ENCODE measurements at regions not wholly inside any gene's neighbourhood (a gene's known extent, or its start where the extent isn't known, plus 50 kb on each side); places are given as distances from the start of the nearest gene placed in this dataset.

- H3K4me1 ChIP-seq = peaks cover 0 to 16% (median 0%) of the 10 kb centered on the region in 3 donors
- no peaks in the 10 kb centered on the region for H3K27me3 ChIP-seq
- 69 to 95% methylated on average over 10 of the region's 10 CpGs for WGBS, 2 donors
- H3K27ac ChIP-seq = no peak overlapping the region
- no peak overlapping the region for H3K4me3 ChIP-seq
- no peaks in the 10 kb centered on the region for H3K36me3 ChIP-seq
- TF ChIP-seq CTCF (IDR thresholded peaks at IDR 0.05) = no peak
- TF ChIP-seq POLR2A (IDR thresholded peaks at IDR 0.05) = no peak
- H3K9me3 ChIP-seq = no peaks in the 10 kb centered on the region
- intact Hi-C loops (cut with DNase I) = loop anchor here (10.0 kb wide), 1 partner anchor 406 kb away; no protein-coding TSS in a partner anchor
- DNase-seq = no peak
Observed at GRCh38 chr12:93970900-93971688, 177.3 kb upstream of the PLXNC1 start.

- 56 to 76% methylated on average over 8 of the region's 8 CpGs for WGBS, 2 donors
- intact Hi-C loops (cut with DNase I) = loop anchor here (10.0 kb wide), 1 partner anchor 408 kb away; no protein-coding TSS in a partner anchor
- Histone ChIP-seq H3K4me3 (no peak overlapping the region), H3K4me1 (peaks cover 0 to 16% (median 0%) of the 10 kb centered on the region in 3 donors), H3K36me3 (no peaks in the 10 kb centered on the region), H3K27ac (no peak overlapping the region), H3K27me3 (no peaks in the 10 kb centered on the region), H3K9me3 (no peaks in the 10 kb centered on the region)
- DNase-seq = no peak
- no peak for TF ChIP-seq CTCF (IDR thresholded peaks at IDR 0.05)
- no peak for TF ChIP-seq POLR2A (IDR thresholded peaks at IDR 0.05)
Observed at GRCh38 chr12:93972411-93973208, 175.8 kb upstream of the PLXNC1 start.

GRCh38 chr12:93974252-93974651 lies 174.1 kb upstream of the PLXNC1 start:
- intact Hi-C loops (cut with DNase I) = loop anchor here (10.0 kb wide), 1 partner anchor 409 kb away; no protein-coding TSS in a partner anchor
- Histone ChIP-seq H3K27me3 (no peaks in the 10 kb centered on the region), H3K27ac (no peak overlapping the region), H3K9me3 (no peaks in the 10 kb centered on the region), H3K36me3 (no peaks in the 10 kb centered on the region), H3K4me3 (no peak overlapping the region), H3K4me1 (peaks cover 0 to 22% (median 2%) of the 10 kb centered on the region in 3 donors)
- DNase-seq = no peak
- TF ChIP-seq POLR2A (IDR thresholded peaks at IDR 0.05) = no peak
- no peak for TF ChIP-seq CTCF (IDR thresholded peaks at IDR 0.05)
- 84 to 97% methylated on average over 3 of the region's 3 CpGs for WGBS, 2 donors

GRCh38 chr12:93976024-93976423 lies 172.4 kb upstream of the PLXNC1 start:
- intact Hi-C loops (cut with DNase I) = loop anchor here (10.0 kb wide), 1 partner anchor 411 kb away; no protein-coding TSS in a partner anchor

More at GRCh38 chr12:93976024-93976423, 172.4 kb upstream of the PLXNC1 start:
- no peak overlapping the region for H3K4me3 ChIP-seq
- no peaks in the 10 kb centered on the region for H3K27me3 ChIP-seq
- H3K27ac ChIP-seq = no peak overlapping the region
- peaks cover 0 to 22% (median 2%) of the 10 kb centered on the region in 3 donors for H3K4me1 ChIP-seq
- no peaks in the 10 kb centered on the region for H3K9me3 ChIP-seq
- no peaks in the 10 kb centered on the region for H3K36me3 ChIP-seq
- TF ChIP-seq CTCF (IDR thresholded peaks at IDR 0.05) (no peak), POLR2A (IDR thresholded peaks at IDR 0.05) (no peak)
- 52 to 81% methylated on average over 2 of the region's 2 CpGs for WGBS, 2 donors
- DNase-seq = no peak

Measured in esophagus squamous epithelium (tissue), 5 donors.